SK-N-SH treated with all-trans-retinoic acid at 6 μM for 48 hours (cell line): ENCODE measurements at regions not wholly inside any gene's neighbourhood (a gene's known extent, or its start where the extent isn't known, plus 50 kb on each side); places are given as distances from the start of the nearest gene placed in this dataset.

Experiments
- ATAC-seq: fragments of 200-7000 bp; cut with Tn5 transposase; 3 replicates; pipeline ENCODE4 v1.9.1; 2020; ENCODE audit warnings: mild to moderate bottlenecking, moderate library complexity
- ARNTL ChIP-seq: fragments of 450-650 bp; formaldehyde crosslinking; IDR thresholded peaks from 2 replicates; pipeline ENCODE4 v1.5.0; 2020; ENCODE audit warnings: low read depth, mild to moderate bottlenecking, moderate library complexity, borderline replicate concordance
- BACH2 ChIP-seq: fragments of 250-450 bp; sonication (Bioruptor Pico); IDR thresholded peaks from 2 replicates; pipeline ENCODE4 v1.9.0; 2021; ENCODE audit warnings: mild to moderate bottlenecking, borderline replicate concordance
- CREB5 ChIP-seq: fragments of 250-450 bp; sonication (Bioruptor Pico); IDR thresholded peaks from 2 replicates; pipeline ENCODE4 v1.5.1; 2020; ENCODE audit warnings: low read depth, mild to moderate bottlenecking, moderate library complexity
- CSDC2 ChIP-seq: fragments of 250-450 bp; sonication (Bioruptor Pico); IDR thresholded peaks from 2 replicates; pipeline ENCODE4 v1.5.0; 2020; ENCODE audit warnings: mild to moderate bottlenecking, moderate library complexity
- ESRRG ChIP-seq: fragments of 250-450 bp; sonication (Bioruptor Pico); IDR thresholded peaks from 2 replicates; pipeline ENCODE4 v1.6.1; 2021; ENCODE audit warnings: mild to moderate bottlenecking
- GLIS3 ChIP-seq: fragments of 250-450 bp; sonication (Bioruptor Pico); IDR thresholded peaks from 2 replicates; pipeline ENCODE4 v1.5.0; 2020; ENCODE audit warnings: mild to moderate bottlenecking, moderate library complexity
- OSR1 ChIP-seq: fragments of 250-450 bp; sonication (Bioruptor Pico); IDR thresholded peaks from 2 replicates; pipeline ENCODE4 v1.8.0; 2022; ENCODE audit warnings: moderate library complexity, mild to moderate bottlenecking, inconsistent platforms
- PPARA ChIP-seq: fragments of 250-450 bp; sonication (Bioruptor Pico); IDR thresholded peaks from 2 replicates; pipeline ENCODE4 v1.5.0; 2020; ENCODE audit warnings: mild to moderate bottlenecking, borderline replicate concordance
- RARB ChIP-seq: fragments of 250-450 bp; sonication (Bioruptor Pico); IDR thresholded peaks from 2 replicates; pipeline ENCODE4 v1.8.0; 2021; ENCODE audit warnings: mild to moderate bottlenecking, moderate library complexity
- SNAI2 ChIP-seq: fragments of 250-450 bp; sonication (Bioruptor Pico); IDR thresholded peaks from 2 replicates; pipeline ENCODE4 v1.5.0; 2020; ENCODE audit warnings: mild to moderate bottlenecking, moderate library complexity
- TCF4 ChIP-seq: fragments of 250-450 bp; sonication (Bioruptor Pico); IDR thresholded peaks from 2 replicates; pipeline ENCODE4 v1.8.0; 2021; ENCODE audit warnings: mild to moderate bottlenecking, moderate library complexity, borderline replicate concordance
- ZC3H10 ChIP-seq: fragments of 250-450 bp; sonication (Bioruptor Pico); IDR thresholded peaks from 2 replicates; pipeline ENCODE4 v1.5.1; 2021; ENCODE audit warnings: mild to moderate bottlenecking, moderate library complexity
- ZFP3 ChIP-seq: fragments of 250-450 bp; sonication (Bioruptor Pico); IDR thresholded peaks from 2 replicates; pipeline ENCODE4 v1.5.0; 2020; ENCODE audit warnings: mild to moderate bottlenecking, moderate library complexity
- ZFP30 ChIP-seq: fragments of 450-650 bp; formaldehyde crosslinking; IDR thresholded peaks from 2 replicates; pipeline ENCODE4 v1.5.0; 2022; ENCODE audit warnings: mild to moderate bottlenecking, moderate library complexity
- ZNF565 ChIP-seq: fragments of 450-650 bp; formaldehyde crosslinking; conservative IDR thresholded peaks from 2 replicates; pipeline ENCODE4 v1.5.0; 2020; ENCODE audit warnings: low read depth, mild to moderate bottlenecking, moderate library complexity
- ZNF70 ChIP-seq: fragments of 450-650 bp; formaldehyde crosslinking; IDR thresholded peaks from 2 replicates; pipeline ENCODE4 v1.5.0; 2020; ENCODE audit warnings: mild to moderate bottlenecking, moderate library complexity
- ZNF8 ChIP-seq: fragments of 450-650 bp; formaldehyde crosslinking; IDR thresholded peaks from 2 replicates; pipeline ENCODE4 v1.5.0; 2020; ENCODE audit warnings: mild to moderate bottlenecking, moderate library complexity
- TF ChIP-seq, protein P1 (sequence below): fragments of 250-450 bp; sonication (Bioruptor Pico); IDR thresholded peaks from 2 replicates; pipeline ENCODE4 v1.8.0; 2020; ENCODE audit warnings: mild to moderate bottlenecking, moderate library complexity, borderline replicate concordance
- TF ChIP-seq, protein P2 (sequence below): fragments of 250-450 bp; sonication (Bioruptor Pico); IDR thresholded peaks from 2 replicates; pipeline ENCODE4 v1.5.1; 2021; ENCODE audit warnings: mild to moderate bottlenecking, moderate library complexity
- TF ChIP-seq, protein P3 (sequence below): fragments of 250-450 bp; sonication (Bioruptor Pico); IDR thresholded peaks from 2 replicates; pipeline ENCODE4 v1.5.0; 2020; ENCODE audit warnings: mild to moderate bottlenecking, moderate library complexity

DNA sequence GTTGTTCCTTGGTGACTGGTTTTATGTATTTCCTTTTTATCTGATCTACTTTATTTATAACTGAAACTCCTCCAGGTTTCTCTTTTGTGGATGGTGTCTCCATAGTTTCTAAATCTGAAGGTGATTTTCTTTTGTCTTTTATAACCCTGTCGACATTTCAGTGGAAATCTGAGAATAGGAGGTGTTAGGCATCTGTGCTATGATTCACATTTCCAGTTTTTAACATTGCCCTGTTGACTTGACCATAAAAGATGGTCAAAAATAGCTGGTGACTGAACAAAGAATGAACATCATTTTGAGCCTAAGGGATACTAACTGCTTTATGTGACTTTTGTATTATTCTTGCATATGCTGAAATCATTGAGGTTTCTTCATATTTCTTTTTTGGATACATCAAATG lies 190.5 kb downstream of the PCSK1 start:
- TF ChIP-seq ZNF70 (CRISPR knock-in tag) (no peak), BACH2 (CRISPR knock-in tag) (no peak), ZFP30 (CRISPR knock-in tag) (no peak), ZC3H10 (CRISPR knock-in tag) (no peak), ESRRG (CRISPR knock-in tag) (no peak), GLIS3 (no peak), ARNTL (CRISPR knock-in tag) (no peak), ZNF565 (no peak), RARB (CRISPR knock-in tag) (no peak), CSDC2 (CRISPR knock-in tag) (no peak), SNAI2 (CRISPR knock-in tag) (no peak), OSR1 (no peak), TCF4 (CRISPR knock-in tag) (no peak), ZFP3 (CRISPR knock-in tag) (no peak), PPARA (CRISPR knock-in tag) (no peak)
- TF ChIP-seq, protein P1, sequence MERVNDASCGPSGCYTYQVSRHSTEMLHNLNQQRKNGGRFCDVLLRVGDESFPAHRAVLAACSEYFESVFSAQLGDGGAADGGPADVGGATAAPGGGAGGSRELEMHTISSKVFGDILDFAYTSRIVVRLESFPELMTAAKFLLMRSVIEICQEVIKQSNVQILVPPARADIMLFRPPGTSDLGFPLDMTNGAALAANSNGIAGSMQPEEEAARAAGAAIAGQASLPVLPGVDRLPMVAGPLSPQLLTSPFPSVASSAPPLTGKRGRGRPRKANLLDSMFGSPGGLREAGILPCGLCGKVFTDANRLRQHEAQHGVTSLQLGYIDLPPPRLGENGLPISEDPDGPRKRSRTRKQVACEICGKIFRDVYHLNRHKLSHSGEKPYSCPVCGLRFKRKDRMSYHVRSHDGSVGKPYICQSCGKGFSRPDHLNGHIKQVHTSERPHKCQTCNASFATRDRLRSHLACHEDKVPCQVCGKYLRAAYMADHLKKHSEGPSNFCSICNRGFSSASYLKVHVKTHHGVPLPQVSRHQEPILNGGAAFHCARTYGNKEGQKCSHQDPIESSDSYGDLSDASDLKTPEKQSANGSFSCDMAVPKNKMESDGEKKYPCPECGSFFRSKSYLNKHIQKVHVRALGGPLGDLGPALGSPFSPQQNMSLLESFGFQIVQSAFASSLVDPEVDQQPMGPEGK (CRISPR knock-in tag): no peak
- TF ChIP-seq, protein P2, sequence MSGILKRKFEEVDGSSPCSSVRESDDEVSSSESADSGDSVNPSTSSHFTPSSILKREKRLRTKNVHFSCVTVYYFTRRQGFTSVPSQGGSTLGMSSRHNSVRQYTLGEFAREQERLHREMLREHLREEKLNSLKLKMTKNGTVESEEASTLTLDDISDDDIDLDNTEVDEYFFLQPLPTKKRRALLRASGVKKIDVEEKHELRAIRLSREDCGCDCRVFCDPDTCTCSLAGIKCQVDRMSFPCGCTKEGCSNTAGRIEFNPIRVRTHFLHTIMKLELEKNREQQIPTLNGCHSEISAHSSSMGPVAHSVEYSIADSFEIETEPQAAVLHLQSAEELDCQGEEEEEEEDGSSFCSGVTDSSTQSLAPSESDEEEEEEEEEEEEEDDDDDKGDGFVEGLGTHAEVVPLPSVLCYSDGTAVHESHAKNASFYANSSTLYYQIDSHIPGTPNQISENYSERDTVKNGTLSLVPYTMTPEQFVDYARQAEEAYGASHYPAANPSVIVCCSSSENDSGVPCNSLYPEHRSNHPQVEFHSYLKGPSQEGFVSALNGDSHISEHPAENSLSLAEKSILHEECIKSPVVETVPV: no peak
- TF ChIP-seq, protein P3, sequence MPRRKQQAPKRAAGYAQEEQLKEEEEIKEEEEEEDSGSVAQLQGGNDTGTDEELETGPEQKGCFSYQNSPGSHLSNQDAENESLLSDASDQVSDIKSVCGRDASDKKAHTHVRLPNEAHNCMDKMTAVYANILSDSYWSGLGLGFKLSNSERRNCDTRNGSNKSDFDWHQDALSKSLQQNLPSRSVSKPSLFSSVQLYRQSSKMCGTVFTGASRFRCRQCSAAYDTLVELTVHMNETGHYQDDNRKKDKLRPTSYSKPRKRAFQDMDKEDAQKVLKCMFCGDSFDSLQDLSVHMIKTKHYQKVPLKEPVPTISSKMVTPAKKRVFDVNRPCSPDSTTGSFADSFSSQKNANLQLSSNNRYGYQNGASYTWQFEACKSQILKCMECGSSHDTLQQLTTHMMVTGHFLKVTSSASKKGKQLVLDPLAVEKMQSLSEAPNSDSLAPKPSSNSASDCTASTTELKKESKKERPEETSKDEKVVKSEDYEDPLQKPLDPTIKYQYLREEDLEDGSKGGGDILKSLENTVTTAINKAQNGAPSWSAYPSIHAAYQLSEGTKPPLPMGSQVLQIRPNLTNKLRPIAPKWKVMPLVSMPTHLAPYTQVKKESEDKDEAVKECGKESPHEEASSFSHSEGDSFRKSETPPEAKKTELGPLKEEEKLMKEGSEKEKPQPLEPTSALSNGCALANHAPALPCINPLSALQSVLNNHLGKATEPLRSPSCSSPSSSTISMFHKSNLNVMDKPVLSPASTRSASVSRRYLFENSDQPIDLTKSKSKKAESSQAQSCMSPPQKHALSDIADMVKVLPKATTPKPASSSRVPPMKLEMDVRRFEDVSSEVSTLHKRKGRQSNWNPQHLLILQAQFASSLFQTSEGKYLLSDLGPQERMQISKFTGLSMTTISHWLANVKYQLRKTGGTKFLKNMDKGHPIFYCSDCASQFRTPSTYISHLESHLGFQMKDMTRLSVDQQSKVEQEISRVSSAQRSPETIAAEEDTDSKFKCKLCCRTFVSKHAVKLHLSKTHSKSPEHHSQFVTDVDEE (CRISPR knock-in tag): no peak
- ATAC-seq: no peak

DNA sequence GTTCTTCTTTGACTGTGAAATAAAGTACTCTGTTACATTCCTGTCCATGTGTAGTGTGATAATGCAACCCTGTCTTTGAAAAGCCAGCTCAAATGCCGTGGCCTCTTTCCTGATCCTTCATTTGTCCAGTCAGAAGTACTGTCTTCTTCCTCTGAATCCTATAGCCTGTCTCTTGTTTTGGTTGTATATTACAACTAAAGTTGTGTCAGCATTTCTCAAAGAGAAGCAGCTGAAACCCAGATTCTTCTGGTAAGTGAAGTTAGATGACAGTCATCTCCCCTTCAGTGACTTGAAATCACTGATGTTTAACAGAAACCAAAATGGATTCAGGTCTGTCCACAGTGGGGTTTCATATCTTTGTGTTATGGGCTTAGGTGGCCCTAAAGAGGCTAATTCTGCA lies 196.2 kb downstream of the PCSK1 start:
- TF ChIP-seq GLIS3 (no peak), CREB5 (CRISPR knock-in tag) (no peak), ZNF565 (no peak), CSDC2 (CRISPR knock-in tag) (no peak), RARB (CRISPR knock-in tag) (no peak), SNAI2 (CRISPR knock-in tag) (no peak), ARNTL (CRISPR knock-in tag) (no peak), ZNF8 (CRISPR knock-in tag) (no peak), ZFP3 (CRISPR knock-in tag) (no peak), BACH2 (CRISPR knock-in tag) (no peak), ESRRG (CRISPR knock-in tag) (no peak), TCF4 (CRISPR knock-in tag) (no peak), PPARA (CRISPR knock-in tag) (no peak)
- TF ChIP-seq, protein P1 (CRISPR knock-in tag): no peak
- TF ChIP-seq, protein P2: no peak
- ATAC-seq: no peak
